HepG2 (cell line): ENCODE measurements at regions not wholly inside any gene's neighbourhood (a gene's known extent, or its start where the extent isn't known, plus 50 kb on each side); places are given as distances from the start of the nearest gene placed in this dataset.
A peak's percentile ranks its signal among the peaks of the same experiment; 100 is the strongest.

ENCODE experiments used
- ATAC-seq: fragments of 200-7000 bp; cut with Tn5 transposase; 3 replicates; pipeline ENCODE4 v1.9.1; 2020; ENCODE audit warnings: mild to moderate bottlenecking, moderate library complexity
- BruUV-seq: library from RNA; stranded (reverse); fragments of 400-500 nt; replicated peaks from 2 replicates; lab custom pipeline; 2021; lab: Mats Ljungman, UMichigan
- CTCF ChIA-PET: fragments of 300-600 bp; formaldehyde crosslinking; extraction: SDS; loops from one replicate; lab custom pipeline; 2021; ENCODE audit warnings: low total read pairs, inconsistent platforms, low intra/inter-chr PET ratio; lab: Yijun Ruan, JAX
- POLR2A ChIA-PET: fragments of 350-600 bp; sonication (Branson Sonifier 250); formaldehyde crosslinking; loops from one replicate; lab custom pipeline; 2020; ENCODE audit warnings: antibody characterized with exemption, inconsistent platforms; lab: Yijun Ruan, JAX
- DNase-seq: peaks from one replicate; pipeline ENCODE4 v3.0.0-alpha.2; 2015; ENCODE audit warnings: low spot score
- FAIRE-seq: peaks from 3 replicates; lab custom pipeline; 2011; peaks lifted over from hg19 to GRCh38; lab: Jason Lieb, UNC
- H2AFZ ChIP-seq: one replicate; pipeline ENCODE4 v1.6.1; 2011; ENCODE audit warnings: low read length, inconsistent platforms
- H3K27ac ChIP-seq: fragments of 300-600 bp; 3 replicates; pipeline ENCODE4 v1.8.0; 2011; ENCODE audit warnings: mixed run types, mild to moderate bottlenecking, mixed read lengths, low read length, inconsistent platforms; ENCODE audit not compliant: insufficient read depth; ENCODE audit errors: extremely low read length
- H3K27me3 ChIP-seq, 2 experiments: fragments of 200-600 bp in 1 of 2; 2 replicates in 1 of 2; 3 replicates in 1 of 2; pipeline versions ENCODE4 v1.6.0 to v1.8.0; 2011; ENCODE audit warnings: low read length in 2 of 2, mild to moderate bottlenecking in 2 of 2, moderate library complexity in 2 of 2, inconsistent platforms in 1 of 2; ENCODE audit not compliant: insufficient read depth in 2 of 2, control insufficient read depth in 1 of 2
- H3K36me3 ChIP-seq, 2 experiments: fragments of 200-600 bp in 1 of 2; replicated peaks in 1 of 2; 2 replicates in 1 of 2; 3 replicates in 1 of 2; pipeline versions ENCODE4 v1.5.1 to v1.8.0; 2011; ENCODE audit warnings: low read length in 2 of 2, inconsistent platforms in 1 of 2; ENCODE audit not compliant: insufficient read depth in 2 of 2, control insufficient read depth in 1 of 2
- H3K4me1 ChIP-seq: 2 replicates; pipeline ENCODE4 v1.5.1; 2012; ENCODE audit warnings: low read length, inconsistent platforms; ENCODE audit not compliant: insufficient read depth
- H3K4me2 ChIP-seq: 2 replicates; pipeline ENCODE4 v1.6.0; 2011; ENCODE audit warnings: low read depth, low read length, inconsistent platforms
- H3K4me3 ChIP-seq, 3 experiments: fragments of 200-600 bp in 1 of 3; sonication (generic), shearing (Covaris generic) in 1 of 3; replicated peaks in 1 of 3; 2 replicates each; pipeline ENCODE4 v1.5.1; 2011 to 2016; ENCODE audit warnings: low read length in 3 of 3, inconsistent platforms in 2 of 3, low read depth in 2 of 3, mild to moderate bottlenecking in 2 of 3, control low read depth in 1 of 3, mixed read lengths in 1 of 3; ENCODE audit not compliant: insufficient read depth in 1 of 3
- H3K79me2 ChIP-seq: one replicate; pipeline ENCODE4 v1.6.1; 2011; ENCODE audit warnings: low read length, inconsistent platforms; ENCODE audit not compliant: insufficient read depth
- H3K9ac ChIP-seq: 2 replicates; pipeline ENCODE4 v1.6.0; 2011; ENCODE audit warnings: mild to moderate bottlenecking, low read depth, low read length, inconsistent platforms; ENCODE audit not compliant: insufficient read depth
- H3K9me3 ChIP-seq: 2 replicates; pipeline ENCODE4 v1.5.1; 2012; ENCODE audit warnings: mild to moderate bottlenecking, low read length
- H4K20me1 ChIP-seq: 2 replicates; pipeline ENCODE4 v1.6.0; 2011; ENCODE audit warnings: inconsistent platforms, mild to moderate bottlenecking, low read length, moderate library complexity; ENCODE audit not compliant: insufficient read depth
- AGO1 ChIP-seq: fragments of 200-400 bp; formaldehyde crosslinking; IDR thresholded peaks from 2 replicates; pipeline ENCODE4 v1.6.1; 2017; ENCODE audit warnings: mild to moderate bottlenecking, low read depth, low read length, moderate library complexity; ENCODE audit not compliant: poor library complexity, severe bottlenecking
- MAFF ChIP-seq: IDR thresholded peaks from 2 replicates; pipeline ENCODE4 v1.6.1; 2011; ENCODE audit warnings: low read depth, low read length, improper control_type of control experiment
- MAFK ChIP-seq, 2 experiments: IDR thresholded peaks in 1 of 2; conservative IDR thresholded peaks in 1 of 2; 2 replicates each; pipeline ENCODE4 v1.6.1; 2011; ENCODE audit warnings: improper control_type of control experiment in 2 of 2, low read length in 2 of 2
- PHF21A ChIP-seq: sonication (generic); formaldehyde crosslinking; IDR thresholded peaks from 2 replicates; pipeline ENCODE4 v1.5.0; 2020; ENCODE audit warnings: mild to moderate bottlenecking, missing genetic modification reagents
- SYNCRIP ChIP-seq: fragments of 200-400 bp; formaldehyde crosslinking; IDR thresholded peaks from 2 replicates; pipeline ENCODE4 v1.6.1; 2018; ENCODE audit warnings: mild to moderate bottlenecking, low read depth, low read length; ENCODE audit not compliant: insufficient read depth
- ZBTB1 ChIP-seq: sonication (generic); formaldehyde crosslinking; IDR thresholded peaks from 2 replicates; pipeline ENCODE4 v1.4.0; 2020; ENCODE audit warnings: missing genetic modification reagents, borderline replicate concordance
- ZNF230 ChIP-seq: sonication (generic); formaldehyde crosslinking; IDR thresholded peaks from 2 replicates; pipeline ENCODE4 v1.4.0; 2020; ENCODE audit warnings: mild to moderate bottlenecking, missing genetic modification reagents
- ZNF30 ChIP-seq: sonication (generic); formaldehyde crosslinking; IDR thresholded peaks from 2 replicates; pipeline ENCODE4 v1.5.0; 2020; ENCODE audit warnings: mild to moderate bottlenecking, missing genetic modification reagents
- ZSCAN25 ChIP-seq: sonication (generic); formaldehyde crosslinking; IDR thresholded peaks from 2 replicates; pipeline ENCODE4 v1.8.0; 2022; ENCODE audit warnings: mild to moderate bottlenecking, missing genetic modification reagents
- WGBS: methylation state at CpG from one replicate; pipeline ENCODE4 v1.1.6; 2017; ENCODE audit warnings: low lambda C conversion rate; 5-methylcytosine and 5-hydroxymethylcytosine counted together
- in situ Hi-C: cut with HindIII; loops from 2 replicates; pipeline ENCODE4 v1.10.0; 2017; ENCODE audit warnings: low pct_unique_long_range_greater_than_20kb; ENCODE audit not compliant: extremely low pct_ligation_motif_present
- intact Hi-C: fragments of 100-400 bp; cut with micrococcal nuclease; formaldehyde crosslinking; loops from one replicate; pipeline ENCODE4 v1.10.0; 2022; ENCODE audit not compliant: unreplicated experiment
- TF ChIP-seq, protein P1 (sequence below): sonication (generic); formaldehyde crosslinking; IDR thresholded peaks from 2 replicates; pipeline ENCODE4 v1.8.0; 2023; ENCODE audit warnings: mild to moderate bottlenecking, missing genetic modification reagents

DNA sequence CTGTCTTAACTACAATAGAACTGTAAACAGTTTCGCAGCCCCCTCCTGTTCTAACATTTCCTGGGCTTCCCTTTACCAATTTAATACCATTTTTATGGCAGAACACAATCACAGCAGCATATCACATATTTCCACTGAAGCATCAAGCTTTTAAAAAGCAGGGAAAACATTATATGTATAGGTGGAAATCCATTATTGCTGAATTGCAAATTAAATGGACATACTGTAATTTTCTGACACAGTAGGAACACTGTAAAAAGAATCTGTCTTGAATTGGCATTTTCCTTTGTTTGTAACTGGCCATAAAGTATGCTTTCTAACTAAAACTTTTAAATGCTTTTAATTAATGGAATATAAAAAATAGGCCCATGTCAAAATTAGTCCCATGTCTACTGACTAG is 1385.8 kb downstream of the SI start:
- Histone ChIP-seq H3K27ac (no peak overlapping the region), H2AFZ (no peak overlapping the region), H4K20me1 (no peaks in the 10 kb centered on the region), H3K27me3 (no peaks in the 10 kb centered on the region), H3K9ac (no peak overlapping the region), H3K36me3 (no peaks in the 10 kb centered on the region), H3K4me2 (no peak overlapping the region)
- ATAC-seq (no peak), DNase-seq (no peak)
- intact Hi-C loops = no loop called here
- in situ Hi-C loops = no loop called here
- 4% methylated on average over 1 of the region's 1 CpG for WGBS
- POLR2A ChIA-PET = no interaction called here
- CTCF ChIA-PET = no interaction called here
- TF ChIP-seq ZNF30 (CRISPR knock-in tag) = no peak
- TF ChIP-seq PHF21A = no peak
- TF ChIP-seq ZNF230 (CRISPR knock-in tag) = no peak
- TF ChIP-seq ZSCAN25 (CRISPR knock-in tag) = no peak
- no peak for TF ChIP-seq ZBTB1 (CRISPR knock-in tag)
- no peak for TF ChIP-seq SYNCRIP
- no peak for TF ChIP-seq AGO1
- TF ChIP-seq MAFF = peak; percentile 66; the same call in 1 of the 2 replicates
- TF ChIP-seq, protein P1, sequence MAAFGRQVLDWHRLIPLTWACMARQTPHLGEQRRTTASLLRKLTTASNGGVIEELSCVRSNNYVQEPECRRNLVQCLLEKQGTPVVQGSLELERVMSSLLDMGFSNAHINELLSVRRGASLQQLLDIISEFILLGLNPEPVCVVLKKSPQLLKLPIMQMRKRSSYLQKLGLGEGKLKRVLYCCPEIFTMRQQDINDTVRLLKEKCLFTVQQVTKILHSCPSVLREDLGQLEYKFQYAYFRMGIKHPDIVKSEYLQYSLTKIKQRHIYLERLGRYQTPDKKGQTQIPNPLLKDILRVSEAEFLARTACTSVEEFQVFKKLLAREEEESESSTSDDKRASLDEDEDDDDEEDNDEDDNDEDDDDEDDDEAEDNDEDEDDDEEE (CRISPR knock-in tag) = no peak
- TF ChIP-seq MAFK (conservative IDR thresholded peaks at IDR 0.05 in 1 of 2, IDR thresholded peaks at IDR 0.05 in 1 of 2; ENCODE audit: low read length in 2 of 2) = peak; percentile 48 to 66; a peak in 3 of 4 replicates
- TF ChIP-seq, all 625 proteins: peak for 2
- FAIRE-seq = no peak
- H3K9me3 ChIP-seq = no peaks in the 10 kb centered on the region
- BruUV-seq = no TSS peak
- no peaks in the 10 kb centered on the region for H3K79me2 ChIP-seq
- H3K4me3 ChIP-seq = no peak overlapping the region
- no peaks in the 10 kb centered on the region for H3K4me1 ChIP-seq
